ENCODE measurements at regions not wholly inside any gene's neighbourhood (a gene's known extent, or its start where the extent isn't known, plus 50 kb on each side); places are given as distances from the start of the nearest gene placed in this dataset.
A peak's percentile ranks its signal among the peaks of the same experiment; 100 is the strongest.
"Not testable (repeated sequence)": the region's sequence is repeated elsewhere in the genome, so short reads cannot be mapped to it uniquely, and the experiment has no call there.

- no peaks in the 10 kb centered on the region for H3K9me3 ChIP-seq
- no peak for TF ChIP-seq EP300 (IDR thresholded peaks at IDR 0.05)
- peak in 1 of 5 experiments; percentile 13 for TF ChIP-seq CTCF (IDR thresholded peaks at IDR 0.05)
- no peaks in the 10 kb centered on the region for H3K36me3 ChIP-seq
- no peaks in the 10 kb centered on the region for H3K4me1 ChIP-seq
- no peak overlapping the region for H3K4me3 ChIP-seq
- H3K27ac ChIP-seq = no peak overlapping the region
- no peaks in the 10 kb centered on the region for H3K27me3 ChIP-seq
- no peak for DNase-seq (ENCODE audit: low spot score in 2 of 2)
These were observed 195.4 kb downstream of the TBX18 start for GRCh38 chr6:84568971-84569370.

- DNase-seq (ENCODE audit: low spot score in 2 of 2); H3K27me3 ChIP-seq; H3K4me3 ChIP-seq; H3K9me3 ChIP-seq; H3K4me1 ChIP-seq; H3K36me3 ChIP-seq; H3K27ac ChIP-seq: not testable (repeated sequence)
- 91 to 96% methylated on average over 6 of the region's 6 CpGs for WGBS, 2 donors
These were observed 198.7 kb downstream of the TBX18 start for GRCh38 chr6:84565718-84566117.

- 80 to 87% methylated on average over 9 of the region's 9 CpGs for WGBS, 2 donors
- no peak for TF ChIP-seq CTCF (IDR thresholded peaks at IDR 0.05)
- TF ChIP-seq EP300 (IDR thresholded peaks at IDR 0.05) = no peak
- TF ChIP-seq POLR2A (IDR thresholded peaks at IDR 0.05) = no peak
- H3K27ac ChIP-seq = no peak overlapping the region
These were observed 203.7 kb downstream of the TBX18 start for GRCh38 chr6:84560436-84561390.

GRCh38 chr6:84556541-84557335 lies 207.7 kb downstream of the TBX18 start:
- Histone ChIP-seq H3K4me3 (no peak overlapping the region), H3K27ac (peak overlapping the region in 2 of 4 donors; percentile 53 to 62), H3K4me1 (peaks cover 0 to 19% (median 3%) of the 10 kb centered on the region in 4 donors), H3K27me3 (no peaks in the 10 kb centered on the region), H3K36me3 (no peaks in the 10 kb centered on the region), H3K9me3 (no peaks in the 10 kb centered on the region)
- no peak for DNase-seq (ENCODE audit: low spot score in 2 of 2)
- 48 to 55% methylated on average over 4 of the region's 4 CpGs for WGBS, 2 donors
- no peak for TF ChIP-seq EP300 (IDR thresholded peaks at IDR 0.05)
- TF ChIP-seq CTCF (IDR thresholded peaks at IDR 0.05) = no peak
- TF ChIP-seq POLR2A (IDR thresholded peaks at IDR 0.05) = no peak

More at GRCh38 chr6:84560436-84561390, 203.7 kb downstream of the TBX18 start:
- DNase-seq (ENCODE audit: low spot score in 2 of 2) = no peak
- H3K4me3 ChIP-seq = no peak overlapping the region
- H3K4me1 ChIP-seq = peaks cover 0 to 12% (median 3%) of the 10 kb centered on the region in 4 donors
- H3K36me3 ChIP-seq = no peaks in the 10 kb centered on the region
- H3K27me3 ChIP-seq = no peaks in the 10 kb centered on the region
- H3K9me3 ChIP-seq = no peaks in the 10 kb centered on the region

GRCh38 chr6:84554706-84555105 lies 209.7 kb downstream of the TBX18 start:
- Histone ChIP-seq H3K36me3 (no peaks in the 10 kb centered on the region), H3K27me3 (no peaks in the 10 kb centered on the region), H3K27ac (peak overlapping the region in 1 of 4 donors; percentile 16), H3K4me3 (no peak overlapping the region), H3K9me3 (no peaks in the 10 kb centered on the region), H3K4me1 (peaks cover 0 to 19% (median 3%) of the 10 kb centered on the region in 4 donors)
- 83 to 87% methylated on average over 4 of the region's 4 CpGs for WGBS, 2 donors
- TF ChIP-seq EP300 (IDR thresholded peaks at IDR 0.05) (no peak), POLR2A (IDR thresholded peaks at IDR 0.05) (no peak), CTCF (IDR thresholded peaks at IDR 0.05) (no peak)
- no peak for DNase-seq (ENCODE audit: low spot score in 2 of 2)

All from tibial nerve (tissue), 4 donors.